Putamen (tissue), 1 donor: ENCODE measurements at regions not wholly inside any gene's neighbourhood (a gene's known extent, or its start where the extent isn't known, plus 50 kb on each side); places are given as distances from the start of the nearest gene placed in this dataset.
"Not testable (repeated sequence)": the region's sequence is repeated elsewhere in the genome, so short reads cannot be mapped to it uniquely, and the experiment has no call there.

ENCODE experiments used
- DNase-seq: peaks from one replicate; pipeline ENCODE4 v3.0.0-alpha.2; 2016; ENCODE audit warnings: low spot score

- DNase-seq = not testable (repeated sequence)
These were observed 371.9 kb upstream of the CCDC54 start for GRCh38 chr3:107005352-107005751.

GRCh38 chr3:107008213-107008612 lies 369.0 kb upstream of the CCDC54 start:
- no peak for DNase-seq

GRCh38 chr3:107013641-107014040 lies 363.6 kb upstream of the CCDC54 start:
- no peak for DNase-seq

GRCh38 chr3:107024551-107025026 lies 352.6 kb upstream of the CCDC54 start:
- DNase-seq = no peak

- no peak for DNase-seq
These were observed 351.3 kb upstream of the CCDC54 start for GRCh38 chr3:107025961-107026360.

- DNase-seq = peak; percentile 67
These were observed 349.2 kb upstream of the CCDC54 start for GRCh38 chr3:107028086-107028485.

- DNase-seq = no peak
These were observed 348.6 kb upstream of the CCDC54 start for GRCh38 chr3:107028626-107029025.

- DNase-seq = peak; percentile 56
These were observed 345.1 kb upstream of the CCDC54 start for GRCh38 chr3:107032111-107032510.

GRCh38 chr3:107034142-107034541 lies 343.1 kb upstream of the CCDC54 start:
- no peak for DNase-seq

GRCh38 chr3:107035176-107035575 lies 342.1 kb upstream of the CCDC54 start:
- DNase-seq = no peak

- DNase-seq = no peak
These were observed 332.6 kb upstream of the CCDC54 start for GRCh38 chr3:107044677-107045076.

- DNase-seq = no peak
These were observed 331.4 kb upstream of the CCDC54 start for GRCh38 chr3:107045791-107046190.

- no peak for DNase-seq
These were observed 321.9 kb upstream of the CCDC54 start for GRCh38 chr3:107055181-107055942.

GRCh38 chr3:107061466-107061865 lies 315.8 kb upstream of the CCDC54 start:
- DNase-seq = no peak

GRCh38 chr3:107062310-107062709 lies 314.9 kb upstream of the CCDC54 start:
- no peak for DNase-seq

GRCh38 chr3:107062787-107063186 lies 314.5 kb upstream of the CCDC54 start:
- no peak for DNase-seq

GRCh38 chr3:107063351-107063750 lies 313.9 kb upstream of the CCDC54 start:
- DNase-seq = no peak

- DNase-seq = peak; percentile 88
These were observed 312.7 kb upstream of the CCDC54 start for GRCh38 chr3:107064405-107065060.

- no peak for DNase-seq
These were observed 312.0 kb upstream of the CCDC54 start for GRCh38 chr3:107065094-107065861.

GRCh38 chr3:107067421-107067820 lies 309.8 kb upstream of the CCDC54 start:
- no peak for DNase-seq

GRCh38 chr3:107068980-107069379 lies 308.3 kb upstream of the CCDC54 start:
- peak; percentile 58 for DNase-seq

GRCh38 chr3:107076946-107077345 lies 300.3 kb upstream of the CCDC54 start:
- no peak for DNase-seq

GRCh38 chr3:107077391-107077790 lies 299.8 kb upstream of the CCDC54 start:
- peak; percentile 38 for DNase-seq
